NB4 (cell line): ENCODE measurements at regions not wholly inside any gene's neighbourhood (a gene's known extent, or its start where the extent isn't known, plus 50 kb on each side); places are given as distances from the start of the nearest gene placed in this dataset.

ENCODE experiments used
- MYC ChIP-seq: IDR thresholded peaks from 2 replicates; pipeline ENCODE4 v1.6.1; 2011; ENCODE audit warnings: low read depth, low read length
- POLR2A ChIP-seq: IDR thresholded peaks from 2 replicates; pipeline ENCODE4 v1.6.1; 2011; ENCODE audit warnings: mild to moderate bottlenecking; ENCODE audit not compliant: insufficient read length; ENCODE audit errors: extremely low read depth
- TF ChIP-seq, protein P1 (sequence below): IDR thresholded peaks from one replicate; pipeline ENCODE4 v1.5.1; 2012; ENCODE audit warnings: low read depth, low read length

DNA sequence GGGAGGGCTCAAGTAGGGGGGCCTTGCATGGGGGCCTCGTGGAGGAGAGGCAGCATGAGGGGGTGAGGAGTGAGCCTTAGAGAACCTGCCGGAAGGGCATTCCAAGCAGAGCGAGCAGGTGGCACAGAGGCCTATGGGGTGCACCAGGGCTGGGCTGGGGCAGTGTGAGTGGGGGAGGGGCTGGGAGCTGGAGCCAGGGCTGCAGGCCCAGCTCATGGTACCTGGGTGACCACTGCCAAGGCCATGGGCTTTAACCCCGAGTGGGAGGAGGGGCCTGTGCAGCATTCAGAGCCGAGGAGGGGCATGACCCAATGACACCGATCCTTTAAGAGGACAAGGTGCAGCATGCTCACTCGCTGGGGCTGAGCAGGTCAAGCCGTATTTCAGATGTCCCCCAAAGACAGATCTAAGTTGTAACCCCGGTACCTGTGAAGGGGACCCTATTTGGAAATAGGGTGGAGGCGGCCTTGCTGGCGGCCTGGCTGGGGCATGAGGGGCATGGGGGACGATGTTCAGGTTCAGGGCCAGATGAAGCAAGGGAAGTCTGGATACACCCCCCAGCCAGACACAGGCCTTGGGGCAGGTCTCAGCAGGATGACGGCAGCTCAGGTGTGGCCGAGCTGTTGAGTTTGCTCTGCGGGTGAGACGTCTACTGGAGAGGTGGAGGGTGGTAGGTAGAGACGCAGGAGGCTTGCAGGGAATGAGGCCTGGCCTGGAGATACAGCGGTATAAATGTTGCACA, 137.0 kb downstream of the CPZ start:
- TF ChIP-seq, protein P1, sequence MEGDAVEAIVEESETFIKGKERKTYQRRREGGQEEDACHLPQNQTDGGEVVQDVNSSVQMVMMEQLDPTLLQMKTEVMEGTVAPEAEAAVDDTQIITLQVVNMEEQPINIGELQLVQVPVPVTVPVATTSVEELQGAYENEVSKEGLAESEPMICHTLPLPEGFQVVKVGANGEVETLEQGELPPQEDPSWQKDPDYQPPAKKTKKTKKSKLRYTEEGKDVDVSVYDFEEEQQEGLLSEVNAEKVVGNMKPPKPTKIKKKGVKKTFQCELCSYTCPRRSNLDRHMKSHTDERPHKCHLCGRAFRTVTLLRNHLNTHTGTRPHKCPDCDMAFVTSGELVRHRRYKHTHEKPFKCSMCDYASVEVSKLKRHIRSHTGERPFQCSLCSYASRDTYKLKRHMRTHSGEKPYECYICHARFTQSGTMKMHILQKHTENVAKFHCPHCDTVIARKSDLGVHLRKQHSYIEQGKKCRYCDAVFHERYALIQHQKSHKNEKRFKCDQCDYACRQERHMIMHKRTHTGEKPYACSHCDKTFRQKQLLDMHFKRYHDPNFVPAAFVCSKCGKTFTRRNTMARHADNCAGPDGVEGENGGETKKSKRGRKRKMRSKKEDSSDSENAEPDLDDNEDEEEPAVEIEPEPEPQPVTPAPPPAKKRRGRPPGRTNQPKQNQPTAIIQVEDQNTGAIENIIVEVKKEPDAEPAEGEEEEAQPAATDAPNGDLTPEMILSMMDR, result no peak
- TF ChIP-seq POLR2A (no peak), MYC (no peak)
